Aorta (tissue), 5 donors: ENCODE measurements at regions not wholly inside any gene's neighbourhood (a gene's known extent, or its start where the extent isn't known, plus 50 kb on each side); places are given as distances from the start of the nearest gene placed in this dataset.

ENCODE experiments used
- ATAC-seq: fragments of 200-7000 bp; cut with Tn5 transposase; one replicate; pipeline ENCODE4 v1.9.1; 2022; ENCODE audit warnings: moderate library complexity; ENCODE audit not compliant: low FRiP score
- DNase-seq, 2 donors: peaks; one replicate each; pipeline ENCODE4 v3.0.0-alpha.2; 2020
- H3K27ac ChIP-seq, 2 donors: one replicate each; pipeline ENCODE4 v1.5.1; 2013; ENCODE audit warnings: low read length in 2 of 2, mild to moderate bottlenecking in 2 of 2, moderate library complexity in 2 of 2, control low read depth in 1 of 2, inconsistent platforms in 1 of 2, low read depth in 1 of 2
- H3K27me3 ChIP-seq, 2 donors: one replicate each; pipeline ENCODE4 v1.6.1; 2013; ENCODE audit warnings: control low read depth in 1 of 2, low read length in 1 of 2, mild to moderate bottlenecking in 1 of 2, moderate library complexity in 1 of 2; ENCODE audit not compliant: insufficient read depth in 2 of 2, control insufficient read depth in 1 of 2
- H3K36me3 ChIP-seq, 2 donors: one replicate each; pipeline ENCODE4 v1.6.1; 2013; ENCODE audit warnings: control low read depth in 1 of 2, low read length in 1 of 2, mild to moderate bottlenecking in 1 of 2; ENCODE audit not compliant: insufficient read depth in 2 of 2, control insufficient read depth in 1 of 2
- H3K4me1 ChIP-seq, 2 donors: one replicate each; pipeline ENCODE4 v1.6.1; 2013; ENCODE audit warnings: low read length in 2 of 2, control low read depth in 1 of 2, mild to moderate bottlenecking in 1 of 2, moderate library complexity in 1 of 2; ENCODE audit not compliant: insufficient read depth in 2 of 2, control insufficient read depth in 1 of 2
- H3K4me3 ChIP-seq, 2 donors: one replicate each; pipeline ENCODE4 v1.5.1; 2013; ENCODE audit warnings: low read length in 2 of 2, control low read depth in 1 of 2, mild to moderate bottlenecking in 1 of 2
- H3K9me3 ChIP-seq: one replicate; pipeline ENCODE4 v1.6.1; 2013; ENCODE audit warnings: mild to moderate bottlenecking, low read length; ENCODE audit not compliant: control insufficient read depth
- WGBS, 2 donors: extraction: QIAGEN DNeasy Blood & Tissue Kit; methylation state at CpG; one replicate each; pipeline ENCODE4 v1.1.7; 2013; 5-methylcytosine and 5-hydroxymethylcytosine counted together
- intact Hi-C, 2 donors: fragments of 100-400 bp; cut with DNase I; formaldehyde crosslinking; loops; one replicate each; pipeline versions ENCODE4 v1.14.2 to v1.15.0; 2022
- donor health status: healthy with polysubstance abuse.
- donor health status: Bipolar disorder and iron deficiency.
- donor health status: DM: no; HTN: no; CAD: no.
- donor health status: DM: no; HTN: no; CAD: no.
- donor health status: DM: yes; HTN: yes; CAD: no.

- Histone ChIP-seq H3K4me3 (no peak overlapping the region), H3K27ac (no peak overlapping the region), H3K4me1 (no peaks in the 10 kb centered on the region), H3K27me3 (no peaks in the 10 kb centered on the region), H3K9me3 (no peaks in the 10 kb centered on the region), H3K36me3 (no peaks in the 10 kb centered on the region)
- intact Hi-C loops = no loop called here
- ATAC-seq = no peak
- no peak for DNase-seq
Observed at GRCh38 chr13:83618966-83619365, 263.3 kb downstream of the SLITRK1 start.

- Histone ChIP-seq H3K27ac (no peak overlapping the region), H3K27me3 (no peaks in the 10 kb centered on the region), H3K4me3 (no peak overlapping the region), H3K36me3 (no peaks in the 10 kb centered on the region), H3K9me3 (no peaks in the 10 kb centered on the region), H3K4me1 (no peaks in the 10 kb centered on the region)
- WGBS, 2 donors = 93 to 98% methylated on average over 16 of the region's 16 CpGs
- DNase-seq (no peak), ATAC-seq (no peak)
- intact Hi-C loops = no loop called here
Observed at GRCh38 chr13:83613524-83613923, 268.8 kb downstream of the SLITRK1 start.

GRCh38 chr13:83601539-83601938 lies 280.7 kb downstream of the SLITRK1 start:
- intact Hi-C loops = no loop called here
- WGBS, 2 donors = 73 to 79% methylated on average over 1 of the region's 1 CpG
- no peak for ATAC-seq
- Histone ChIP-seq H3K27ac (no peak overlapping the region), H3K36me3 (no peaks in the 10 kb centered on the region), H3K9me3 (peaks cover 4% of the 10 kb centered on the region), H3K4me1 (no peaks in the 10 kb centered on the region), H3K27me3 (no peaks in the 10 kb centered on the region), H3K4me3 (no peak overlapping the region)
- no peak for DNase-seq

DNA sequence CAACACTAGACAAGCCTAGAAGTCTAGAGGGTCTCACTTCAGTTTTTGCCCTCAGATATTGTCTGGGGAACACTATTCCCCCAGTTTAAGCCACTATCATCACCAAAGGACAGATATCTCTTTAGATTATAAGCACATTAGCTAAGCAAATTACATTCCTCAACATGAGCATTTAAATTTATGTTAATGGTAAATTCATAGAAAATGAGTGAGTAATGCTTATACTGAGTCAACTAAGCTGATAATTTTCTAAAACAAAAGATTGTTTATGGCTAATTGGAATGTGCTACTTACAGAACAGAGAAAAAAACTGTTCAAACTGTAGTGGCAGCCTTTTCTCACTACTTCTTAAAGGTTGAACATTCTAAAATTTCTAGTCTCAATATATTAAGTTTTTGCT lies 290.2 kb downstream of the SLITRK1 start:
- Histone ChIP-seq H3K4me3 (no peak overlapping the region), H3K9me3 (no peaks in the 10 kb centered on the region), H3K27ac (no peak overlapping the region), H3K4me1 (no peaks in the 10 kb centered on the region), H3K36me3 (no peaks in the 10 kb centered on the region), H3K27me3 (no peaks in the 10 kb centered on the region)
- intact Hi-C loops = no loop called here
- DNase-seq (no peak), ATAC-seq (no peak)

- Histone ChIP-seq H3K4me1 (no peaks in the 10 kb centered on the region), H3K9me3 (no peaks in the 10 kb centered on the region), H3K27me3 (no peaks in the 10 kb centered on the region), H3K27ac (no peak overlapping the region), H3K36me3 (no peaks in the 10 kb centered on the region), H3K4me3 (no peak overlapping the region)
- WGBS, 2 donors = 80 to 88% methylated on average over 1 of the region's 1 CpG
- intact Hi-C loops = no loop called here
- DNase-seq (no peak), ATAC-seq (no peak)
Observed at GRCh38 chr13:83589814-83590213, 292.5 kb downstream of the SLITRK1 start.

GRCh38 chr13:83577183-83577582 lies 305.1 kb downstream of the SLITRK1 start:
- Histone ChIP-seq H3K9me3 (no peaks in the 10 kb centered on the region), H3K4me1 (no peaks in the 10 kb centered on the region), H3K36me3 (no peaks in the 10 kb centered on the region), H3K4me3 (no peak overlapping the region), H3K27ac (no peak overlapping the region), H3K27me3 (no peaks in the 10 kb centered on the region)
- DNase-seq (no peak), ATAC-seq (no peak)
- WGBS, 2 donors = 96 to 99% methylated on average over 2 of the region's 2 CpGs
- intact Hi-C loops = no loop called here

DNA sequence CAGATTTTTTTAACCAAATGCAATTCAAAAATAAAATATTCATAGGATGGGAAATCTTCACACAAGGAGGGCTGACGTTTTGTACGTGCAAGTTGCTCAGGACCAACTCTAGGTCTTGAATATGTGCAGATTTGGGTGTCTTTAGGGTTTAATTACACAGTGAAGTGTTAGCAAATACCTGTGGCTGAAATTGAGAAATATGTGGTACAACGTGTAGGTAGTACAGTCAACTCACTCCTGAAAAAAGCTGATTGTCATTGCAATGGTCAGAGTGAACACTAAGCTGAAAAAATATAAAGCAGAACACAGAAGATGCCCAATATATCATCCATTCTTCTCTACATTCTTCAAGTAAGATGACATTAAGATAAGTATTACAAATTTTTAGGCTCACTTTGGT lies 314.3 kb downstream of the SLITRK1 start:
- no peak for ATAC-seq
- Histone ChIP-seq H3K36me3 (no peaks in the 10 kb centered on the region), H3K4me1 (no peaks in the 10 kb centered on the region), H3K27me3 (no peaks in the 10 kb centered on the region), H3K27ac (no peak overlapping the region), H3K9me3 (no peaks in the 10 kb centered on the region), H3K4me3 (no peak overlapping the region)
- DNase-seq = no peak
- 61 to 92% methylated on average over 3 of the region's 3 CpGs for WGBS, 2 donors
- intact Hi-C loops = no loop called here

GRCh38 chr13:83563499-83563898 lies 318.8 kb downstream of the SLITRK1 start:
- Histone ChIP-seq H3K4me3 (no peak overlapping the region), H3K27me3 (no peaks in the 10 kb centered on the region), H3K9me3 (no peaks in the 10 kb centered on the region), H3K36me3 (no peaks in the 10 kb centered on the region), H3K27ac (no peak overlapping the region), H3K4me1 (no peaks in the 10 kb centered on the region)
- ATAC-seq (no peak), DNase-seq (no peak)
- WGBS, 2 donors = 75 to 80% methylated on average over 5 of the region's 5 CpGs
- intact Hi-C loops = no loop called here

DNA sequence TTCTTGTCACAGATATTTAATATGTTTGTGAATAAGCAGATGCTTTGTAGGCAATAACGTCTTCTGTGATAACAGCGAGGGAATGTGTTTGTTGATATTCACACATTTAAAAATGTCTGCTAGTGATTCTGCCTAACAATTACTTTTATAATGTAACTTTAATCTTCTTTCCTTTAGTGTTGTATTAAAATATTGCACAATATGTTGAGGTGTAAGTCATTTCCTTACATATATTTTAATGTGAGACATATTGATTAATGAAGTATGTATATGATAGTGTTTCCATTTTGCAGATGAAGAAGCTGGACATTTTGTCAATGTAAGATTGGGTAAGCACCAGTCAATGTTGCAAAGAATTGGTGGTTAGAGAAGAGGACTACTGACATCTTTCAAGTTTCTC lies 324.4 kb downstream of the SLITRK1 start:
- Histone ChIP-seq H3K4me1 (no peaks in the 10 kb centered on the region), H3K9me3 (no peaks in the 10 kb centered on the region), H3K27me3 (no peaks in the 10 kb centered on the region), H3K36me3 (no peaks in the 10 kb centered on the region), H3K27ac (no peak overlapping the region), H3K4me3 (no peak overlapping the region)
- DNase-seq (no peak), ATAC-seq (no peak)
- 76 to 78% methylated on average over 2 of the region's 2 CpGs for WGBS, 2 donors
- intact Hi-C loops = no loop called here
